HG02642 (cell line): ENCODE measurements at regions not wholly inside any gene's neighbourhood (a gene's known extent, or its start where the extent isn't known, plus 50 kb on each side); places are given as distances from the start of the nearest gene placed in this dataset.

Experiments used
- ATAC-seq: cut with Tn5 transposase; IDR thresholded peaks from one replicate; pipeline ENCODE4 v1.9.1; 2021; ENCODE audit warnings: mild to moderate bottlenecking; ENCODE audit not compliant: unreplicated experiment, poor library complexity

- ATAC-seq: no peak
These were observed 236.8 kb upstream of the TNP1 start for GRCh38 chr2:217096474-217097225.

DNA sequence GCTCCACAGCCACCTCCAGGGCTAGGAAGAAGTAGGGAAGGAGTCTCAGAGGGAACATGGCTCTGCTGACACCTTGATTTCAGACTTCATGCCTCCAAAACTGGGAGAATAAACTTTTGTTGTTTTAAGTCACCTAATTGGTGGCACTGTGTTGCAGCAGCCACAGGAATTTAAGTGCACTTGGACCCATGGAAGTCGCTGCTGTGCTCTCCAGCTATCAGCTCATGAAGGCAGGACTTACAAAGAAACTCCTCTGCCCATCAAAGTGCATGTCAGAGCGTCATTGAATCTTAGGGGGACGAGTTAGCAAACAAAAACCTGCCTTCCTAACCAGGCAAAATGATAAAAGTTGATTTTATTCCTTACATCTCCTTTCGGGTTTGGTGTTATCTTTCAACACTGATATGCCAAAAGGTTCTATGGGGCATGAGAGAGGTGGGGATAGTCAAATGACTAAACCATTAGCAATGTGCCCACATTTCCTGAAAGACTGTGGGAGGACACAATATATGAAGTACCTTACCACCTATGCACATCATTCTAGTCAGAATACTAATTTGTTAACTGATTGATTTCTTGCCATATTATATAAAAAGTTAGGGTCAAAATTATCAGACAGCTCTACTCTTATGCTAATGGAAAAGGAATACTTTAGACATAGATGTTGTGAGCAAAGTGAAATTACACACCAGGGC lies 235.8 kb upstream of the TNP1 start:
- ATAC-seq: no peak

GRCh38 chr2:217092710-217093379 lies 233.0 kb upstream of the TNP1 start:
- ATAC-seq: no peak

- ATAC-seq: no peak
These were observed 231.7 kb upstream of the TNP1 start for GRCh38 chr2:217091531-217091930.

- ATAC-seq: no peak
These were observed 231.0 kb upstream of the TNP1 start for GRCh38 chr2:217090884-217091283.

- peak; percentile 75 for ATAC-seq
These were observed 230.2 kb upstream of the TNP1 start for GRCh38 chr2:217090024-217090473.

- no peak for ATAC-seq
These were observed 226.9 kb upstream of the TNP1 start for GRCh38 chr2:217086718-217087117.

- ATAC-seq: peak; percentile 45
These were observed 226.2 kb upstream of the TNP1 start for GRCh38 chr2:217086038-217086522.

DNA sequence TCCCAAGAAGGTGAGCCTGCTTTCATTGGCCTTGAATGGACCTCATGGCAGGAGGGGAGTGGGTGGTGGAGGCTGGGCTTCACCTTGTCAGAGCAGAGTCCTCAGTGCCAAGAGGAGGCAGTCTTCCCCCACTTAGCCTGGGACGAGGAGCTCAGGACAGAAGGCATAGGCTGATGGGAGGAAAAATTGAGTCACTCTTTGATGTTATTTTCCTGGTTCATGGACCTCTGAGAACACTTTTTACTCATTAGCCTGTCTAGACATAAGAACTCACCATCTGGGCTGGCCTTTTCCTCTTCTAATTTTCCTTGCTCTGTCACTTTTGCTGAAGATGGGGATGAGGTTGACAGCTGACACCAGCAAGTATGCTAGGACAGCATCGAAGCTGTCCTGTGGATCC lies 225.7 kb upstream of the TNP1 start:
- no peak for ATAC-seq

DNA sequence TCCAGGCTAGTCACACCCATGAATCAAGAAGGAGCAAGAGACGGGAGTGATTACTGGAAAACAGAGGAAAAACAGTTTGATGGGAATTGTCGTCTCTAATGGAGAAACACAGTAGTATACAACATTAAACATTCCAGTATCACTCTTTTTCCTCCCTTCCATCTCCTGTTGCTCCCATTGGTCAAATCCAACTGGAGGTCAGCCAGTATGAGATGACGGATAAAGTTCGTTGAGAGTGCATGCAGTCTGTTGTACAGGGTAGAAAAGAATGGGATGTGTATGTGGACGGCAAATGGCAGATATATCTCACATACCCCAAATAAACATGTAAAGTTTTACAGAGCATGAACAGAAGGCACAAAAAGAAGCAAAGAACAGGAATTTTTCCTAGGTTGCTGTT lies 221.9 kb upstream of the TNP1 start:
- ATAC-seq: no peak

GRCh38 chr2:217079165-217079564 lies 219.3 kb upstream of the TNP1 start:
- no peak for ATAC-seq

DNA sequence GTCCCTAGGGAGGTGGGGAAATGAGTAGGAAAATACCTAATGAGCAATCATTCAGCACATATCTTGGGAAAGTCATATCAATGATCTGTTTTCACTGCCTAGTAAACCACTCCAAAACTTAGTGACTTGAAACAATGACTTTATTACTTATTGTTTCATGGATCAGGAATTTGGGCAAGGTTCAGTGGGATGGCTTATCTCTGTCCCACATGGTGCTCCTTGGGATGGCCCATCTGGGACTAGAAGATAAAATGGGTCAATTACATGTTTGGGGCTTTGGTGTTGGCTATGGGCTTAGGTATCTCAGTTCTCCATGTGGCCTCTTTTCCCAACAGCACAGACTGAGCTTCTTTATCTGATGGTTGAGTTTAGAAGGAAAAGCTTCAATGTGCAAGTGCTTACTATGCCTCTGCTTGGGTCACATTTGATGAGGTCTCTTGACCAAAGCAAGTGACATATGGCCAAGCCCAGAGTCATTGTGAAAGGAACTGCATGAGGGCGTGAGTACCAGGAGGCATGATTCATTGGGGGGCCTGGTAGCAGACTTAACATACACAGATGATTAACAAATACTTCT lies 218.1 kb upstream of the TNP1 start:
- ATAC-seq: no peak

DNA sequence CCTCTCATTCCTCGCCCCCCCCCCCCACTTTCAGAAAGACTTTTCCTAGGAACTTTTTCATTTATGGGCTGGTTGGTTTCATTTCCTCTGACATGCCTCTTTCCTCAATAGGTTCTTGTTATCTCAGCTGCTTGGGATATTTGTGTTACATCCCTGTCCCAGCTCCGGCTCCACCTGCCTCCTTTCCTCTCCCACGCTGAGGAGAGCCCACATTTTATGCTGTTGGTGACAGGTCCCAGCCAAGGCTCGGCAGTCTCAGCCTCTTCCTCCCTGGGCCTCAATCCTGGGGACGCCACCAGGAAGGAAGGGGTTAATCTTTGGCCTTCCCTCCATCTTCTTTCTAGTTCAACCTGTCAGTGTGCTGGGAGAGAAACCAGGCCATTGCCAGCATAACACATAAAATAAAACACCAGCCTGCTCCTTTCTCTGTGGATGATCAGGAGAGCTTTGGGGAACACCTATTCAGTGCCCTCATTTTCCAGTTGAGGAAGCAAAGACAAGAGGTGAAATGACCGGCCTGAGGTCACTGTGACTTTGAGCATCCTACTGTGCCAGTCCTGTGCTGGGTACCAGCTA lies 216.9 kb upstream of the TNP1 start:
- no peak for ATAC-seq

GRCh38 chr2:217076058-217076435 lies 216.2 kb upstream of the TNP1 start:
- ATAC-seq: no peak

GRCh38 chr2:217075268-217076057 lies 215.6 kb upstream of the TNP1 start:
- no peak for ATAC-seq

- ATAC-seq: no peak
These were observed 214.9 kb upstream of the TNP1 start for GRCh38 chr2:217074576-217075255.

DNA sequence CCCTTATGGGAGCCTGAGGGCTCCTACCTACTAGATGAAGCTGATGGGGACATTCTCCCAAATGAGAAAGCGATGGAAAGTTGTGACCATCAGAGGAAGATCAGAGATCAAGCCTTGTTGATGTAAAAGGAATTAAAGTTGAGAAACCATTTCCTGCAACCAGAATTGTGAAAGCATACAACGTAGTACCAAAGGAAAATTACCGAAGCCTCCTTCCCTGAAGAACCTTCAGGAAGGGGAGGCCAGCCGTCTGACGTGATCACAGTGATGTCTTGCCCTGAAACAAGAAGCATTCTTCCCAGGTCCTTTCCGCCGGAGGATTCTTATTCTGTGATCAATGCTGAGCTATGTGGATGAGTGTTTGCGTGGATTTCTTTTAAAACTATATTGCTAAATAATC lies 211.6 kb upstream of the TNP1 start:
- ATAC-seq: no peak

GRCh38 chr2:217070611-217071010 lies 210.7 kb upstream of the TNP1 start:
- ATAC-seq: no peak

GRCh38 chr2:217070043-217070430 lies 210.2 kb upstream of the TNP1 start:
- no peak for ATAC-seq
